KMS-11 (cell line): ENCODE measurements at regions not wholly inside any gene's neighbourhood (a gene's known extent, or its start where the extent isn't known, plus 50 kb on each side); places are given as distances from the start of the nearest gene placed in this dataset.

Source experiments
- H2AFZ ChIP-seq: fragments of 200-600 bp; sonication (generic); 2 replicates; pipeline ENCODE4 v1.6.1; 2016; ENCODE audit warnings: antibody characterized with exemption, mixed run types, low read depth
- H3K27ac ChIP-seq: fragments of 200-600 bp; sonication (generic); 2 replicates; pipeline ENCODE4 v1.6.1; 2016; ENCODE audit warnings: mild to moderate bottlenecking, mixed run types
- H3K27me3 ChIP-seq: fragments of 200-600 bp; sonication (generic); 2 replicates; pipeline ENCODE4 v1.6.1; 2017; ENCODE audit warnings: mild to moderate bottlenecking, low read depth, mixed run types, moderate library complexity; ENCODE audit not compliant: insufficient read depth
- H3K36me3 ChIP-seq: fragments of 200-600 bp; sonication (generic); 2 replicates; pipeline ENCODE4 v1.6.1; 2017; ENCODE audit warnings: mild to moderate bottlenecking, mixed run types; ENCODE audit not compliant: insufficient read depth
- H3K4me1 ChIP-seq: fragments of 200-600 bp; sonication (generic); 2 replicates; pipeline ENCODE4 v1.6.1; 2016; ENCODE audit warnings: mild to moderate bottlenecking, low read depth, mixed run types; ENCODE audit not compliant: poor library complexity, severe bottlenecking
- H3K4me2 ChIP-seq: fragments of 200-600 bp; sonication (generic); 2 replicates; pipeline ENCODE4 v1.7.0; 2016; ENCODE audit warnings: mild to moderate bottlenecking, mixed run types
- H3K4me3 ChIP-seq: fragments of 200-600 bp; sonication (generic); IDR thresholded peaks from 2 replicates; pipeline ENCODE4 v1.6.1; 2017; ENCODE audit warnings: low read depth, low read length, mixed read lengths; ENCODE audit not compliant: insufficient read depth
- H3K79me2 ChIP-seq: fragments of 200-600 bp; sonication (generic); 2 replicates; pipeline ENCODE4 v1.6.1; 2016; ENCODE audit warnings: low read depth, mixed run types; ENCODE audit not compliant: insufficient read depth
- H3K9ac ChIP-seq: fragments of 200-600 bp; sonication (generic); 2 replicates; pipeline ENCODE4 v1.6.1; 2016; ENCODE audit warnings: mild to moderate bottlenecking, mixed run types
- H4K20me1 ChIP-seq: fragments of 200-600 bp; sonication (generic); 2 replicates; pipeline ENCODE4 v1.6.1; 2016; ENCODE audit warnings: mild to moderate bottlenecking, mixed run types; ENCODE audit not compliant: insufficient read depth
- TF ChIP-seq, protein P1 (sequence below): fragments of 200-600 bp; sonication (generic); conservative IDR thresholded peaks from 2 replicates; pipeline ENCODE4 v1.6.1; 2017; ENCODE audit warnings: low read depth, mild to moderate bottlenecking, antibody characterized with exemption, low read length, moderate library complexity, mixed read lengths

DNA sequence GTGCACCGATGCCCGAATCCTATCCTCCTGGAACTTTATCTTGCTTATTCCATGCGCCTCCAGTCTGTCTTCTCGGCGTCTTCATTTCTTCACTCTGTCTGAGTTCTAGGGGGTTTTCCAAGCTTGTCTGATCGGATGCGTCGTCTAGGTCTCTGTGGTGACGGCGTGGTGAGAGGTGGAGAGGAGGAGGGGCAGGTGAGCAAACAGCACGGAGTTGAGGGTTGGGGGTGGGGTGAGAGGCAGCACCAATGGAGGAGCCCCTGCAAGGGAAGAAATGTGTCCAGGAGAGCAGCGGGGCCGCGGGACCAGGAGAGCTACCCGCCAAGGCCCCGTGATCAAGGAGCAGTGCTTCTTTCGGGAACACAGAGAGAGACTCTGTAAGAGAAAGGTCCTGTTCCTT, 131.3 kb upstream of the TWIST2 start:
- Histone ChIP-seq H3K27ac (no peak overlapping the region), H3K4me3 (no peak overlapping the region), H3K36me3 (no peaks in the 10 kb centered on the region), H3K4me2 (no peak overlapping the region), H3K27me3 (no peaks in the 10 kb centered on the region), H2AFZ (no peak overlapping the region), H3K4me1 (no peaks in the 10 kb centered on the region), H4K20me1 (no peaks in the 10 kb centered on the region), H3K9ac (no peak overlapping the region), H3K79me2 (no peaks in the 10 kb centered on the region)
- TF ChIP-seq, protein P1, sequence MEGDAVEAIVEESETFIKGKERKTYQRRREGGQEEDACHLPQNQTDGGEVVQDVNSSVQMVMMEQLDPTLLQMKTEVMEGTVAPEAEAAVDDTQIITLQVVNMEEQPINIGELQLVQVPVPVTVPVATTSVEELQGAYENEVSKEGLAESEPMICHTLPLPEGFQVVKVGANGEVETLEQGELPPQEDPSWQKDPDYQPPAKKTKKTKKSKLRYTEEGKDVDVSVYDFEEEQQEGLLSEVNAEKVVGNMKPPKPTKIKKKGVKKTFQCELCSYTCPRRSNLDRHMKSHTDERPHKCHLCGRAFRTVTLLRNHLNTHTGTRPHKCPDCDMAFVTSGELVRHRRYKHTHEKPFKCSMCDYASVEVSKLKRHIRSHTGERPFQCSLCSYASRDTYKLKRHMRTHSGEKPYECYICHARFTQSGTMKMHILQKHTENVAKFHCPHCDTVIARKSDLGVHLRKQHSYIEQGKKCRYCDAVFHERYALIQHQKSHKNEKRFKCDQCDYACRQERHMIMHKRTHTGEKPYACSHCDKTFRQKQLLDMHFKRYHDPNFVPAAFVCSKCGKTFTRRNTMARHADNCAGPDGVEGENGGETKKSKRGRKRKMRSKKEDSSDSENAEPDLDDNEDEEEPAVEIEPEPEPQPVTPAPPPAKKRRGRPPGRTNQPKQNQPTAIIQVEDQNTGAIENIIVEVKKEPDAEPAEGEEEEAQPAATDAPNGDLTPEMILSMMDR: no peak

DNA sequence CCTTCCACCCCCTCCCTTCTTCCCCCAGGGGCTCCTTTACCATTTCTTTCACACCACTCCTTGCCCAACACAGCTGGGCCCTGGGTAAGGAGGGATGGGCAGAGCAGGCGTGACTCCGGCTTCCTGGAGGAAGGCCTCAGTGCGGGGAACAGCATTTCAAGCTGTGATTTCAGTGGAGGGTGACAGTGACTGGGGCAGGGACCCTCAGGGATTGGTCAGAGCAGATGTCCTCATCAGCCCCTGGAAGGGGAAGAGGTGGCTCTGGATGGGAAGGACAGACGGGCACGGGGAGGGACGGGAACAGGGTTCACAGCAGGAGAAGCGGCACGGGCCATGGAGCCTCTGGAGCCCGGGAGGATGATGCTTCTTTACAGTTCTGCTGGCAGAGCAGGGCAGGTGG, 130.8 kb upstream of the TWIST2 start:
- Histone ChIP-seq H3K9ac (no peak overlapping the region), H3K36me3 (no peaks in the 10 kb centered on the region), H3K4me2 (no peak overlapping the region), H3K27ac (no peak overlapping the region), H3K79me2 (no peaks in the 10 kb centered on the region), H3K27me3 (no peaks in the 10 kb centered on the region), H2AFZ (no peak overlapping the region), H4K20me1 (no peaks in the 10 kb centered on the region), H3K4me1 (no peaks in the 10 kb centered on the region), H3K4me3 (no peak overlapping the region)
- TF ChIP-seq, protein P1: no peak

- Histone ChIP-seq H3K9ac (no peak overlapping the region), H3K4me1 (no peaks in the 10 kb centered on the region), H3K36me3 (no peaks in the 10 kb centered on the region), H3K79me2 (no peaks in the 10 kb centered on the region), H3K4me2 (no peak overlapping the region), H3K27ac (no peak overlapping the region), H3K4me3 (no peak overlapping the region), H3K27me3 (no peaks in the 10 kb centered on the region), H2AFZ (no peak overlapping the region), H4K20me1 (no peaks in the 10 kb centered on the region)
- TF ChIP-seq, protein P1: no peak
Observed at GRCh38 chr2:238719641-238720040, 128.2 kb upstream of the TWIST2 start.

DNA sequence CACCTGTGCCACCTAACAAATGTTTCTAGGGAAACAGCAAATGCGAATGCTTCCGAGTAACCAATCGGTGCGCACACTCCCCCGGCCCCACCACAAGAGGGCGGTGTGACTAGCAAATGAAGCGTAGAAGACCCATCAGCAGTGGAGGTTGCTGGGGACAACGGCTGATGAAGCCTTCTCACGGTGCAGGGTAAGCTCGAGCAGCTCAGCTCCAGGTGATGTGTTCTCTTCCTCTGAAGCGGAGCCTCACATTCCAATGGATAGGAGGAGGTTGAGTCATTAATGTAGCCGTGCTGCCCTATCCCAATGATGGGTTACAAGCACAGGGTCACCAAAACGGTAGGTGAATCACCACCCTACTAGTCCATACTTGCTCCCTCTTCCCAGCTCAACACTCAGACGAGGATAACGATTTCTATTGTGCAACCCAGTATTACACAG, 127.6 kb upstream of the TWIST2 start:
- no peaks in the 10 kb centered on the region for H3K36me3 ChIP-seq
- H3K27me3 ChIP-seq: no peaks in the 10 kb centered on the region
- H3K9ac ChIP-seq: no peak overlapping the region
- no peak overlapping the region for H3K27ac ChIP-seq
- H4K20me1 ChIP-seq: no peaks in the 10 kb centered on the region
- no peak overlapping the region for H3K4me2 ChIP-seq
- H3K79me2 ChIP-seq: no peaks in the 10 kb centered on the region
- no peak overlapping the region for H2AFZ ChIP-seq
- no peaks in the 10 kb centered on the region for H3K4me1 ChIP-seq
- TF ChIP-seq, protein P1: peak; percentile 60
- H3K4me3 ChIP-seq: no peak overlapping the region
